ENCODE measurements at regions not wholly inside any gene's neighbourhood (a gene's known extent, or its start where the extent isn't known, plus 50 kb on each side); places are given as distances from the start of the nearest gene placed in this dataset.
A peak's percentile ranks its signal among the peaks of the same experiment; 100 is the strongest.

DNA sequence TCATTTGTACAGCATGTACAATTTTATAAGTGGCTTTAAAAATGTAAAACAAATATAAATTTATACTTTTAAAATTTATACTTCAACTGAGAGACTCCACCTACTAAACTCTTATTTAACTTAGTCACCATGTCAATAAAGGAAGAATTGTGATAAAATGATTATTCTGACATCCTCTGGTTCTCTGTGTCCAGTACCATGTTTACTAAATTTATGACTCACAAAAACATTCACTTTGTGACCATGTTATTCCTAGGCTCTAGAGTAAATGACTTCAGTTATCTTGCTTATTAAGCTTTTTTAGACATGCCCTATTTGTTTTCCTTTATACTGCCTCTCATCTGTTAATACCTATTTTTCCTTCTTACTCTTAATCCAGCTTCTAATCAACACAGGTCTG, 959.6 kb upstream of the SLC39A10 start:
- peak overlapping the region; percentile 39 for H3K4me2 ChIP-seq (ENCODE audit: insufficient read depth, low read length)
- DNase-seq (ENCODE audit: low read depth, low spot score) = peak; percentile 39
- H3K9me3 ChIP-seq (replicated peaks; ENCODE audit: control insufficient read depth, insufficient read depth, low read length) = no peaks in the 10 kb centered on the region
- peak overlapping the region; percentile 9 for H3K27ac ChIP-seq (ENCODE audit: insufficient read depth, low read depth, low read length)
- no peak overlapping the region for H2AFZ ChIP-seq (ENCODE audit: low read depth, low read length)
- FAIRE-seq = peak; percentile 37
- intact Hi-C loops (cut with micrococcal nuclease) = no loop called here
- BruUV-seq (replicated peaks) = no TSS peak
- H3K79me2 ChIP-seq (ENCODE audit: control insufficient read depth, insufficient read depth, low read length) = no peaks in the 10 kb centered on the region
- peak; percentile 25 for TF ChIP-seq FOS (IDR thresholded peaks at IDR 0.05; ENCODE audit: borderline replicate concordance, insufficient read depth, low read length)
- no peak for TF ChIP-seq MYC (IDR thresholded peaks at IDR 0.05; ENCODE audit: low read depth, low read length)
- H3K4me1 ChIP-seq (ENCODE audit: control insufficient read depth, extremely low read depth, insufficient read depth, low read length) = peaks cover 41% of the 10 kb centered on the region
- CTCF ChIA-PET = interaction anchor here (0.9 kb wide), 2 partner anchors 36 to 151 kb away, joined by 3 read pairs; no protein-coding TSS in a partner anchor
- no peaks in the 10 kb centered on the region for H3K9me1 ChIP-seq (replicated peaks; ENCODE audit: control insufficient read depth, extremely low read depth, insufficient read depth, low read length)
- H3K4me3 ChIP-seq (replicated peaks in 1 of 3; ENCODE audit: insufficient read depth in 1 of 3, low read depth in 1 of 3, low read length in 3 of 3) = no peak overlapping the region
- H3K36me3 ChIP-seq (ENCODE audit: control insufficient read depth in 2 of 2, extremely low read depth in 1 of 2, insufficient read depth in 2 of 2, low read length in 2 of 2) = no peaks in the 10 kb centered on the region
- dilution Hi-C loops (cut with MboI; ENCODE audit: extremely low pct_ligation_motif_present, low sequenced_read_pairs) = no loop called here
- no peaks in the 10 kb centered on the region for H4K20me1 ChIP-seq (replicated peaks; ENCODE audit: control insufficient read depth, extremely low read depth, insufficient read depth, low read length)
- POLR2A ChIA-PET = no interaction called here
- no peak overlapping the region for H3K9ac ChIP-seq (replicated peaks; ENCODE audit: extremely low read depth, insufficient read depth, low read length)
- no peaks in the 10 kb centered on the region for H3K27me3 ChIP-seq (ENCODE audit: control insufficient read depth in 2 of 2, insufficient read depth in 2 of 2, low read length in 2 of 2)

DNA sequence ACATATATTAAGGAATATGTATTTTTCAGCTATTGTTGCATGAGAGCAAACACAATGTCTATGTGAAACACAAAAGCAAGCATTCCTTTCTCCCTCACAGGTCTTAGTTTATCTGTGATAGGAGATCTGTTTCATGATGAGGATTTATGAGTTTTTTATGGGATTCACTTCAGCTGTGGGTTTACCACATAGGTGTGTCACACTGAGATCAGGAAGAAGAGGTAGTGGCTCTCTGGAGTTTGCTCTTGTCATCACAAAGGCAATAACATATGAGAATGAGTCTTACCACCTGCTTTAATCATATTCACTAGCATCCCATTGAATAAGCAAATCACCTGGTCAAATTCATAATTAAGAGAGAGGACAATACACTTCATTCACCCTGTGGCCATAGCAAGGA, 960.3 kb upstream of the SLC39A10 start:
- Histone ChIP-seq H3K79me2 (ENCODE audit: control insufficient read depth, insufficient read depth, low read length) (no peaks in the 10 kb centered on the region), H3K27me3 (ENCODE audit: control insufficient read depth in 2 of 2, insufficient read depth in 2 of 2, low read length in 2 of 2) (no peaks in the 10 kb centered on the region), H4K20me1 (replicated peaks; ENCODE audit: control insufficient read depth, extremely low read depth, insufficient read depth, low read length) (no peaks in the 10 kb centered on the region), H2AFZ (ENCODE audit: low read depth, low read length) (no peak overlapping the region), H3K4me1 (ENCODE audit: control insufficient read depth, extremely low read depth, insufficient read depth, low read length) (peaks cover 40% of the 10 kb centered on the region), H3K4me2 (ENCODE audit: insufficient read depth, low read length) (no peak overlapping the region), H3K4me3 (replicated peaks in 1 of 3; ENCODE audit: insufficient read depth in 1 of 3, low read depth in 1 of 3, low read length in 3 of 3) (no peak overlapping the region), H3K27ac (ENCODE audit: insufficient read depth, low read depth, low read length) (no peak overlapping the region), H3K36me3 (ENCODE audit: control insufficient read depth in 2 of 2, extremely low read depth in 1 of 2, insufficient read depth in 2 of 2, low read length in 2 of 2) (no peaks in the 10 kb centered on the region), H3K9ac (replicated peaks; ENCODE audit: extremely low read depth, insufficient read depth, low read length) (no peak overlapping the region), H3K9me3 (replicated peaks; ENCODE audit: control insufficient read depth, insufficient read depth, low read length) (no peaks in the 10 kb centered on the region), H3K9me1 (replicated peaks; ENCODE audit: control insufficient read depth, extremely low read depth, insufficient read depth, low read length) (no peaks in the 10 kb centered on the region)
- TF ChIP-seq JUN (IDR thresholded peaks at IDR 0.05; ENCODE audit: borderline replicate concordance, insufficient read depth, insufficient read length, low read depth) = no peak
- no peak for TF ChIP-seq FOS (IDR thresholded peaks at IDR 0.05; ENCODE audit: borderline replicate concordance, insufficient read depth, low read length)
- TF ChIP-seq MYC (IDR thresholded peaks at IDR 0.05; ENCODE audit: low read depth, low read length) = no peak
- TF ChIP-seq, protein P1, sequence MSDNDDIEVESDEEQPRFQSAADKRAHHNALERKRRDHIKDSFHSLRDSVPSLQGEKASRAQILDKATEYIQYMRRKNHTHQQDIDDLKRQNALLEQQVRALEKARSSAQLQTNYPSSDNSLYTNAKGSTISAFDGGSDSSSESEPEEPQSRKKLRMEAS (IDR thresholded peaks at IDR 0.05; ENCODE audit: insufficient read depth, insufficient read length) = no peak
- TF ChIP-seq GATA2 (IDR thresholded peaks at IDR 0.05; ENCODE audit: insufficient read depth, insufficient read length, low read depth, low read length) = no peak
- TF ChIP-seq, protein P2, sequence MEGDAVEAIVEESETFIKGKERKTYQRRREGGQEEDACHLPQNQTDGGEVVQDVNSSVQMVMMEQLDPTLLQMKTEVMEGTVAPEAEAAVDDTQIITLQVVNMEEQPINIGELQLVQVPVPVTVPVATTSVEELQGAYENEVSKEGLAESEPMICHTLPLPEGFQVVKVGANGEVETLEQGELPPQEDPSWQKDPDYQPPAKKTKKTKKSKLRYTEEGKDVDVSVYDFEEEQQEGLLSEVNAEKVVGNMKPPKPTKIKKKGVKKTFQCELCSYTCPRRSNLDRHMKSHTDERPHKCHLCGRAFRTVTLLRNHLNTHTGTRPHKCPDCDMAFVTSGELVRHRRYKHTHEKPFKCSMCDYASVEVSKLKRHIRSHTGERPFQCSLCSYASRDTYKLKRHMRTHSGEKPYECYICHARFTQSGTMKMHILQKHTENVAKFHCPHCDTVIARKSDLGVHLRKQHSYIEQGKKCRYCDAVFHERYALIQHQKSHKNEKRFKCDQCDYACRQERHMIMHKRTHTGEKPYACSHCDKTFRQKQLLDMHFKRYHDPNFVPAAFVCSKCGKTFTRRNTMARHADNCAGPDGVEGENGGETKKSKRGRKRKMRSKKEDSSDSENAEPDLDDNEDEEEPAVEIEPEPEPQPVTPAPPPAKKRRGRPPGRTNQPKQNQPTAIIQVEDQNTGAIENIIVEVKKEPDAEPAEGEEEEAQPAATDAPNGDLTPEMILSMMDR (IDR thresholded peaks at IDR 0.05; ENCODE audit: extremely low read depth in 1 of 2, insufficient read depth in 1 of 2, low read depth in 1 of 2, low read length in 2 of 2) = no peak
- TF ChIP-seq POLR2AphosphoS5 (IDR thresholded peaks at IDR 0.05; ENCODE audit: insufficient read depth, low read depth, low read length) = no peak
- no peak for TF ChIP-seq EZH2 (IDR thresholded peaks at IDR 0.05; ENCODE audit: borderline replicate concordance, low read depth, low read length, severe bottlenecking)
- TF ChIP-seq POLR2A (IDR thresholded peaks at IDR 0.05; ENCODE audit: low read depth, low read length) = no peak
- CTCF ChIA-PET = no interaction called here
- FAIRE-seq (no peak), DNase-seq (ENCODE audit: low read depth, low spot score) (no peak)
- intact Hi-C loops (cut with micrococcal nuclease) = no loop called here
- POLR2A ChIA-PET = no interaction called here
- dilution Hi-C loops (cut with MboI; ENCODE audit: extremely low pct_ligation_motif_present, low sequenced_read_pairs) = no loop called here
- no TSS peak for BruUV-seq (replicated peaks)

Measured in endothelial cell of umbilical vein (primary cell).